GM12865 (cell line): ENCODE measurements at regions not wholly inside any gene's neighbourhood (a gene's known extent, or its start where the extent isn't known, plus 50 kb on each side); places are given as distances from the start of the nearest gene placed in this dataset.

Experiments used
- DNase-seq: peaks from one replicate; pipeline ENCODE4 v3.0.0; 2010; ENCODE audit warnings: low read depth
- H3K4me3 ChIP-seq: 2 replicates; pipeline ENCODE4 v1.5.1; 2011; ENCODE audit warnings: mild to moderate bottlenecking, low read depth, low read length, control low read depth
- CTCF ChIP-seq: IDR thresholded peaks from 2 replicates; pipeline ENCODE4 v1.5.1; 2011; ENCODE audit warnings: low read length, control low read depth, low read depth, inconsistent platforms; ENCODE audit not compliant: insufficient read depth; ENCODE audit errors: missing control alignments

- H3K4me3 ChIP-seq = no peak overlapping the region
- no peak for DNase-seq
- no peak for TF ChIP-seq CTCF
These were observed 194.4 kb upstream of the ITGA4 start for GRCh38 chr2:181262782-181263181.

- TF ChIP-seq CTCF = no peak
- DNase-seq = no peak
- no peak overlapping the region for H3K4me3 ChIP-seq
These were observed 193.2 kb upstream of the ITGA4 start for GRCh38 chr2:181264001-181264400.

- no peak for TF ChIP-seq CTCF
- H3K4me3 ChIP-seq = no peak overlapping the region
- no peak for DNase-seq
These were observed 192.7 kb upstream of the ITGA4 start for GRCh38 chr2:181264441-181264840.

- H3K4me3 ChIP-seq = no peak overlapping the region
- DNase-seq = no peak
- TF ChIP-seq CTCF = no peak
These were observed 190.6 kb upstream of the ITGA4 start for GRCh38 chr2:181266614-181267013.

GRCh38 chr2:181268174-181268867 lies 188.9 kb upstream of the ITGA4 start:
- no peak overlapping the region for H3K4me3 ChIP-seq
- DNase-seq = peak; percentile 23

GRCh38 chr2:181273986-181274385 lies 183.2 kb upstream of the ITGA4 start:
- no peak overlapping the region for H3K4me3 ChIP-seq
- TF ChIP-seq CTCF = no peak

More at GRCh38 chr2:181268174-181268867, 188.9 kb upstream of the ITGA4 start:
- TF ChIP-seq CTCF = no peak

GRCh38 chr2:181275643-181276070 lies 181.5 kb upstream of the ITGA4 start:
- TF ChIP-seq CTCF = no peak
- DNase-seq = peak; percentile 10
- no peak overlapping the region for H3K4me3 ChIP-seq

More at GRCh38 chr2:181273986-181274385, 183.2 kb upstream of the ITGA4 start:
- DNase-seq = no peak
